B cell (primary cell): ENCODE measurements at regions not wholly inside any gene's neighbourhood (a gene's known extent, or its start where the extent isn't known, plus 50 kb on each side); places are given as distances from the start of the nearest gene placed in this dataset.

Source experiments
- ATAC-seq: fragments of 200-7000 bp; cut with Tn5 transposase; one replicate; pipeline ENCODE4 v1.10.0; 2021; ENCODE audit warnings: low read depth, mild to moderate bottlenecking, moderate number of reproducible peaks, moderate library complexity
- CTCF ChIA-PET: fragments of 350-600 bp; sonication (Branson Sonifier 250); formaldehyde crosslinking; loops from one replicate; lab custom pipeline; 2021; ENCODE audit warnings: antibody characterized with exemption, inconsistent platforms; lab: Charles Lee
- POLR2A ChIA-PET: fragments of 350-600 bp; sonication (Branson Sonifier 250); formaldehyde crosslinking; loops from one replicate; lab custom pipeline; 2021; ENCODE audit warnings: antibody characterized with exemption; lab: Charles Lee
- DNase-seq: peaks from one replicate; pipeline ENCODE4 v3.0.0; 2013
- H2AFZ ChIP-seq: 2 replicates; pipeline ENCODE4 v1.6.1; 2012; ENCODE audit warnings: mild to moderate bottlenecking, low read depth, low read length; ENCODE audit not compliant: insufficient read depth, poor library complexity, severe bottlenecking
- H3K27ac ChIP-seq, 2 donors: 1 replicate in 1 of 2; 2 replicates in 1 of 2; pipeline ENCODE4 v1.5.1; 2012 to 2013; ENCODE audit warnings: low read length in 2 of 2, mild to moderate bottlenecking in 2 of 2, moderate library complexity in 1 of 2
- H3K27me3 ChIP-seq, 4 experiments: fragments of 200-600 bp in 1 of 4; sonication (generic) in 1 of 4; replicated peaks in 1 of 4; 1 replicate in 2 of 4; 2 replicates in 2 of 4; pipeline versions ENCODE4 v1.6.1 to v1.7.0; 2013 to 2016; ENCODE audit warnings: low read length in 3 of 4, mild to moderate bottlenecking in 2 of 4, mixed read lengths in 1 of 4, moderate library complexity in 1 of 4; ENCODE audit not compliant: insufficient read depth in 4 of 4, control insufficient read depth in 3 of 4; ENCODE audit errors: control extremely low read depth in 1 of 4
- H3K36me3 ChIP-seq, 2 experiments: replicated peaks in 1 of 2; 1 replicate in 1 of 2; 2 replicates in 1 of 2; pipeline versions ENCODE4 v1.6.1 to v1.7.1; 2013; ENCODE audit warnings: low read length in 1 of 2; ENCODE audit not compliant: insufficient read depth in 2 of 2, control insufficient read depth in 1 of 2; ENCODE audit errors: control extremely low read depth in 1 of 2, extremely low read depth in 1 of 2
- H3K4me1 ChIP-seq, 2 donors: fragments of 200-600 bp in 1 of 2; sonication (generic) in 1 of 2; 1 replicate in 1 of 2; 2 replicates in 1 of 2; pipeline versions ENCODE4 v1.5.1 to v1.6.1; 2013 to 2017; ENCODE audit warnings: low read length in 2 of 2; ENCODE audit not compliant: control insufficient read depth in 2 of 2, insufficient read depth in 2 of 2
- H3K4me2 ChIP-seq: replicated peaks from 2 replicates; pipeline ENCODE3; 2012; ENCODE audit warnings: mild to moderate bottlenecking, low read depth, low read length; ENCODE audit not compliant: poor library complexity, severe bottlenecking
- H3K4me3 ChIP-seq, 5 experiments: fragments of 200-600 bp in 1 of 5; sonication (generic) in 1 of 5; 1 replicate in 3 of 5; 2 replicates in 2 of 5; pipeline versions ENCODE4 v1.5.1 to v1.7.0; 2011 to 2016; ENCODE audit warnings: low read length in 4 of 5, mild to moderate bottlenecking in 4 of 5, low read depth in 2 of 5, control low read depth in 1 of 5, moderate library complexity in 1 of 5; ENCODE audit not compliant: insufficient read depth in 1 of 5; ENCODE audit errors: control extremely low read depth in 1 of 5, extremely low read depth in 1 of 5
- H3K79me2 ChIP-seq: fragments of 200-600 bp; sonication (generic); one replicate; pipeline ENCODE4 v1.6.0; 2016; ENCODE audit warnings: low read length; ENCODE audit not compliant: control insufficient read depth, insufficient read depth
- H3K9ac ChIP-seq: fragments of 200-600 bp; sonication (generic); 2 replicates; pipeline ENCODE4 v1.6.1; 2017; ENCODE audit warnings: mild to moderate bottlenecking, low read length, moderate library complexity
- H3K9me3 ChIP-seq, 3 donors: one replicate each; pipeline versions ENCODE4 v1.6.1 to v1.7.1; 2013; ENCODE audit warnings: low read length in 2 of 3; ENCODE audit not compliant: control insufficient read depth in 2 of 3, insufficient read depth in 1 of 3; ENCODE audit errors: control extremely low read depth in 1 of 3
- H4K20me1 ChIP-seq: 2 replicates; pipeline ENCODE4 v1.6.0; 2012; ENCODE audit warnings: mild to moderate bottlenecking, low read length; ENCODE audit not compliant: insufficient read depth, control insufficient read depth, poor library complexity, severe bottlenecking
- H3K27ac Mint-ChIP-seq: one replicate; pipeline ENCODE4 v1.8.0; 2021; ENCODE audit warnings: mixed read lengths
- H3K27me3 Mint-ChIP-seq: one replicate; pipeline ENCODE4 v1.8.0; 2021; ENCODE audit warnings: mixed read lengths
- H3K4me1 Mint-ChIP-seq: one replicate; pipeline ENCODE4 v1.8.0; 2021; ENCODE audit warnings: mixed read lengths
- H3K4me3 Mint-ChIP-seq: one replicate; pipeline ENCODE4 v1.8.0; 2021; ENCODE audit warnings: mixed read lengths
- H3K9me3 Mint-ChIP-seq: one replicate; pipeline ENCODE4 v1.8.0; 2022; ENCODE audit warnings: mixed read lengths; ENCODE audit not compliant: insufficient read depth
- EZH2 ChIP-seq: IDR thresholded peaks from 2 replicates; pipeline ENCODE4 v1.6.1; 2012; ENCODE audit warnings: borderline replicate concordance, low read depth, mild to moderate bottlenecking, moderate library complexity, low read length; ENCODE audit not compliant: insufficient read depth, poor library complexity, severe bottlenecking
- WGBS: methylation state at CpG from one replicate; pipeline ENCODE4 v1.1.5; 2013; ENCODE audit warnings: missing lambda C conversion rate; ENCODE audit not compliant: insufficient coverage; 5-methylcytosine and 5-hydroxymethylcytosine counted together
- intact Hi-C: fragments of 100-400 bp; cut with micrococcal nuclease; formaldehyde crosslinking; loops from one replicate; pipeline ENCODE4 v1.10.0; 2022
- TF ChIP-seq, protein P1 (sequence below): fragments of 200-600 bp; IDR thresholded peaks from one replicate; pipeline ENCODE4 v1.8.0; 2022; ENCODE audit warnings: antibody characterized with exemption, mild to moderate bottlenecking

DNA sequence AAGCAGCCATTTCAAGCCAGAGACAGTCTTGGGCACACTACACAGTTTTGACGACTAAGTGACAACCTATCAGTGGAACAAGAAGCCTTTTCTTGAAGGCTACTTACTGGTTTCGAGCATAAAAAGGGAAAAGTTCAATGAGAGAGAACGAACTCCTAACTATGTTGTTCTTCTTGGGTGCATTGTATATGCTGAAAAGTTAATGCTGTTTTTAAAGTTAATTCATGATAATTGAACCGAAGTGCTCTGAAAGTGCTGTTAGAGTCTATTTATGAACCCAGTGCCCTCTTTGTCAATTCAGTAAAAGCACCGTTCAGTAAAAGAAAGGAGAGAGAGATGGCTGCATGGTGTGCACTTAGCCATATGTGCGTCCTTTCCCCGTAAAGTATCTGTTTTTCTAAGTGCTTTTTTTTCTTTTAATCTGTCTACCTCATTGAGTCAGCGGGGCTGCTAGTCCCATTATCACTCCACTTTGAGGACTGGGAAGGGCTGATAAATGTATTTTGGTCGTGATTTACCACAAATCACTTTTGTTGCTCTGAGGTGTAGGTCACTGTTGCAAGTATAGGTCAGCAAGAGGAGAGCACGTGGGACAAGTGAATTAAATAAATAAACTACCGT is 380.7 kb upstream of the GOLIM4 start:
- no peaks in the 10 kb centered on the region for H3K27me3 Mint-ChIP-seq
- 87% methylated on average over 5 of the region's 11 CpGs for WGBS
- no peak for DNase-seq
- H3K4me3 Mint-ChIP-seq: no peak overlapping the region
- no peaks in the 10 kb centered on the region for H3K4me1 Mint-ChIP-seq
- Histone ChIP-seq H3K79me2 (no peaks in the 10 kb centered on the region), H3K4me2 (no peak overlapping the region), H4K20me1 (no peaks in the 10 kb centered on the region), H3K4me3 (no peak overlapping the region), H3K36me3 (no peaks in the 10 kb centered on the region), H3K9me3 (no peaks in the 10 kb centered on the region), H2AFZ (no peak overlapping the region), H3K27me3 (no peaks in the 10 kb centered on the region), H3K27ac (no peak overlapping the region), H3K4me1 (no peaks in the 10 kb centered on the region), H3K9ac (no peak overlapping the region)
- CTCF ChIA-PET: no interaction called here
- no peak overlapping the region for H3K27ac Mint-ChIP-seq
- no peaks in the 10 kb centered on the region for H3K9me3 Mint-ChIP-seq
- ATAC-seq: no peak
- intact Hi-C loops: no loop called here
- TF ChIP-seq, protein P1, sequence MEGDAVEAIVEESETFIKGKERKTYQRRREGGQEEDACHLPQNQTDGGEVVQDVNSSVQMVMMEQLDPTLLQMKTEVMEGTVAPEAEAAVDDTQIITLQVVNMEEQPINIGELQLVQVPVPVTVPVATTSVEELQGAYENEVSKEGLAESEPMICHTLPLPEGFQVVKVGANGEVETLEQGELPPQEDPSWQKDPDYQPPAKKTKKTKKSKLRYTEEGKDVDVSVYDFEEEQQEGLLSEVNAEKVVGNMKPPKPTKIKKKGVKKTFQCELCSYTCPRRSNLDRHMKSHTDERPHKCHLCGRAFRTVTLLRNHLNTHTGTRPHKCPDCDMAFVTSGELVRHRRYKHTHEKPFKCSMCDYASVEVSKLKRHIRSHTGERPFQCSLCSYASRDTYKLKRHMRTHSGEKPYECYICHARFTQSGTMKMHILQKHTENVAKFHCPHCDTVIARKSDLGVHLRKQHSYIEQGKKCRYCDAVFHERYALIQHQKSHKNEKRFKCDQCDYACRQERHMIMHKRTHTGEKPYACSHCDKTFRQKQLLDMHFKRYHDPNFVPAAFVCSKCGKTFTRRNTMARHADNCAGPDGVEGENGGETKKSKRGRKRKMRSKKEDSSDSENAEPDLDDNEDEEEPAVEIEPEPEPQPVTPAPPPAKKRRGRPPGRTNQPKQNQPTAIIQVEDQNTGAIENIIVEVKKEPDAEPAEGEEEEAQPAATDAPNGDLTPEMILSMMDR: no peak
- TF ChIP-seq EZH2: no peak
- POLR2A ChIA-PET: no interaction called here

DNA sequence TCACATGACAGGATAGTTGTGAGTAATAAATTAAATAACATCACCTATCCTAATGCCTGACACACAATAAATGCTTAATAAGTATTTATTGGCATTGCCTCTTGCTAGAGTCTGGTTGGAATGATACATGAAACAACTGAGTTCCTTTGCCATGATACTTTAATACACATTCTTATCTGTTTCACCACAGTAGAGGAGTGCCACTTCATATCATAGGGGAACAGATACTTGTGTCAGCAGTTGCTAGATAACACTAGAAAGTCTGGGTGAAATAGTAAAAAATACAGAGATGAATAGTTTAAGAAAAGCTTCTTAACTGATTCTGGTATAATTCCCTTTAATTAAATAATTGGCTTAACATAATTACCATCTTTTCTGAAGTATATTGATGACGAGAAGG is 380.0 kb upstream of the GOLIM4 start:
- Histone ChIP-seq H3K4me1 (no peaks in the 10 kb centered on the region), H4K20me1 (no peaks in the 10 kb centered on the region), H3K27ac (no peak overlapping the region), H3K9me3 (no peaks in the 10 kb centered on the region), H3K4me2 (no peak overlapping the region), H3K79me2 (no peaks in the 10 kb centered on the region), H2AFZ (no peak overlapping the region), H3K9ac (no peak overlapping the region), H3K27me3 (no peaks in the 10 kb centered on the region), H3K36me3 (no peaks in the 10 kb centered on the region), H3K4me3 (no peak overlapping the region)
- TF ChIP-seq, protein P1: no peak
- TF ChIP-seq EZH2: no peak
- no peak overlapping the region for H3K27ac Mint-ChIP-seq
- intact Hi-C loops: no loop called here
- no peaks in the 10 kb centered on the region for H3K27me3 Mint-ChIP-seq
- no CpG with 5 or more reads among the region's 1 CpG for WGBS
- POLR2A ChIA-PET: no interaction called here
- H3K9me3 Mint-ChIP-seq: no peaks in the 10 kb centered on the region
- no peaks in the 10 kb centered on the region for H3K4me1 Mint-ChIP-seq
- no peak overlapping the region for H3K4me3 Mint-ChIP-seq
- DNase-seq (no peak), ATAC-seq (no peak)
- CTCF ChIA-PET: no interaction called here
